ENCODE measurements at regions not wholly inside any gene's neighbourhood (a gene's known extent, or its start where the extent isn't known, plus 50 kb on each side); places are given as distances from the start of the nearest gene placed in this dataset.

GRCh38 chr20:51122931-51123658 lies 100.2 kb upstream of the KCNG1 start:
- no peak overlapping the region for H3K4me2 ChIP-seq (ENCODE audit: insufficient read depth, low read length)
- no peak overlapping the region for H3K27ac ChIP-seq (ENCODE audit: low read depth, low read length)
- H3K4me1 ChIP-seq (ENCODE audit: insufficient read depth, low read length) = peaks cover 17% of the 10 kb centered on the region
- H3K36me3 ChIP-seq (ENCODE audit: insufficient read depth, low read length) = no peaks in the 10 kb centered on the region
- no peaks in the 10 kb centered on the region for H3K9me3 ChIP-seq (ENCODE audit: low read depth, low read length)
- no peaks in the 10 kb centered on the region for H4K20me1 ChIP-seq (ENCODE audit: insufficient read depth, low read length)
- H3K4me3 ChIP-seq (ENCODE audit: insufficient read depth, low read length) = no peak overlapping the region
- DNase-seq (ENCODE audit: insufficient read length, low spot score, missing footprints) = no peak
- H3K27me3 ChIP-seq (ENCODE audit: insufficient read depth, low read length) = no peaks in the 10 kb centered on the region
- H3K79me2 ChIP-seq (ENCODE audit: insufficient read depth, low read length) = no peaks in the 10 kb centered on the region
- no peak overlapping the region for H2AFZ ChIP-seq (ENCODE audit: low read length)
- TF ChIP-seq CTCF (IDR thresholded peaks at IDR 0.05; ENCODE audit: extremely low read depth, low read depth, low read length) = no peak

GRCh38 chr20:51121901-51122412 lies 99.0 kb upstream of the KCNG1 start:
- peaks cover 16% of the 10 kb centered on the region for H3K4me1 ChIP-seq (ENCODE audit: insufficient read depth, low read length)
- no peaks in the 10 kb centered on the region for H3K27me3 ChIP-seq (ENCODE audit: insufficient read depth, low read length)
- no peak overlapping the region for H3K4me3 ChIP-seq (ENCODE audit: insufficient read depth, low read length)
- DNase-seq (ENCODE audit: insufficient read length, low spot score, missing footprints) = peak; percentile 90
- H2AFZ ChIP-seq (ENCODE audit: low read length) = no peak overlapping the region
- H3K9me3 ChIP-seq (ENCODE audit: low read depth, low read length) = no peaks in the 10 kb centered on the region
- H3K4me2 ChIP-seq (ENCODE audit: insufficient read depth, low read length) = no peak overlapping the region
- no peak overlapping the region for H3K27ac ChIP-seq (ENCODE audit: low read depth, low read length)
- no peaks in the 10 kb centered on the region for H4K20me1 ChIP-seq (ENCODE audit: insufficient read depth, low read length)
- no peak for TF ChIP-seq CTCF (IDR thresholded peaks at IDR 0.05; ENCODE audit: extremely low read depth, low read depth, low read length)
- H3K79me2 ChIP-seq (ENCODE audit: insufficient read depth, low read length) = no peaks in the 10 kb centered on the region
- H3K36me3 ChIP-seq (ENCODE audit: insufficient read depth, low read length) = no peaks in the 10 kb centered on the region

- Histone ChIP-seq H3K36me3 (ENCODE audit: insufficient read depth, low read length) (no peaks in the 10 kb centered on the region), H3K27me3 (ENCODE audit: insufficient read depth, low read length) (no peaks in the 10 kb centered on the region), H3K79me2 (ENCODE audit: insufficient read depth, low read length) (no peaks in the 10 kb centered on the region), H3K4me3 (ENCODE audit: insufficient read depth, low read length) (no peak overlapping the region), H3K4me1 (ENCODE audit: insufficient read depth, low read length) (peaks cover 17% of the 10 kb centered on the region), H3K9me3 (ENCODE audit: low read depth, low read length) (no peaks in the 10 kb centered on the region), H3K4me2 (ENCODE audit: insufficient read depth, low read length) (no peak overlapping the region), H2AFZ (ENCODE audit: low read length) (no peak overlapping the region), H3K27ac (ENCODE audit: low read depth, low read length) (no peak overlapping the region), H4K20me1 (ENCODE audit: insufficient read depth, low read length) (no peaks in the 10 kb centered on the region)
- no peak for DNase-seq (ENCODE audit: insufficient read length, low spot score, missing footprints)
- no peak for TF ChIP-seq CTCF (IDR thresholded peaks at IDR 0.05; ENCODE audit: extremely low read depth, low read depth, low read length)
Measured at GRCh38 chr20:51121272-51121671, 98.4 kb upstream of the KCNG1 start.

- Histone ChIP-seq H3K4me2 (ENCODE audit: insufficient read depth, low read length) (no peak overlapping the region), H4K20me1 (ENCODE audit: insufficient read depth, low read length) (no peaks in the 10 kb centered on the region), H3K79me2 (ENCODE audit: insufficient read depth, low read length) (no peaks in the 10 kb centered on the region), H3K9me3 (ENCODE audit: low read depth, low read length) (no peaks in the 10 kb centered on the region), H3K27me3 (ENCODE audit: insufficient read depth, low read length) (no peaks in the 10 kb centered on the region), H3K4me1 (ENCODE audit: insufficient read depth, low read length) (peaks cover 17% of the 10 kb centered on the region), H3K27ac (ENCODE audit: low read depth, low read length) (no peak overlapping the region), H2AFZ (ENCODE audit: low read length) (no peak overlapping the region), H3K36me3 (ENCODE audit: insufficient read depth, low read length) (no peaks in the 10 kb centered on the region), H3K4me3 (ENCODE audit: insufficient read depth, low read length) (no peak overlapping the region)
- DNase-seq (ENCODE audit: insufficient read length, low spot score, missing footprints) = no peak
- no peak for TF ChIP-seq CTCF (IDR thresholded peaks at IDR 0.05; ENCODE audit: extremely low read depth, low read depth, low read length)
Measured at GRCh38 chr20:51120868-51121267, 98.0 kb upstream of the KCNG1 start.

Measured in osteoblast (primary cell).